CD14-positive monocyte (primary cell): ENCODE measurements at regions not wholly inside any gene's neighbourhood (a gene's known extent, or its start where the extent isn't known, plus 50 kb on each side); places are given as distances from the start of the nearest gene placed in this dataset.

Experiments used
- DNase-seq, 3 donors: peaks; one replicate each; pipeline ENCODE4 v3.0.0-alpha.2; 2011 to 2022
- H2AFZ ChIP-seq: 2 replicates; pipeline ENCODE4 v1.6.0; 2012; ENCODE audit warnings: mild to moderate bottlenecking, low read depth, low read length, inconsistent platforms; ENCODE audit not compliant: insufficient read depth, poor library complexity, severe bottlenecking
- H3K27ac ChIP-seq, 2 donors: 1 replicate in 1 of 2; 2 replicates in 1 of 2; pipeline ENCODE4 v1.5.1; 2012 to 2013; ENCODE audit warnings: low read length in 2 of 2, control low read depth in 1 of 2, inconsistent platforms in 1 of 2, low read depth in 1 of 2, mild to moderate bottlenecking in 1 of 2
- H3K27me3 ChIP-seq, 2 donors: one replicate each; pipeline versions ENCODE4 v1.6.0 to v1.6.1; 2011 to 2013; ENCODE audit warnings: low read length in 2 of 2; ENCODE audit not compliant: control insufficient read depth in 2 of 2, insufficient read depth in 2 of 2
- H3K36me3 ChIP-seq, 2 donors: replicated peaks in 1 of 2; 1 replicate in 1 of 2; 2 replicates in 1 of 2; pipeline versions ENCODE4 v1.5.1 to v1.6.1; 2012 to 2013; ENCODE audit warnings: low read length in 2 of 2, control low read depth in 1 of 2, inconsistent platforms in 1 of 2, mild to moderate bottlenecking in 1 of 2; ENCODE audit not compliant: insufficient read depth in 2 of 2, control insufficient read depth in 1 of 2
- H3K4me1 ChIP-seq, 2 donors: 1 replicate in 1 of 2; 2 replicates in 1 of 2; pipeline versions ENCODE4 v1.5.1 to v1.6.1; 2012 to 2013; ENCODE audit warnings: low read length in 2 of 2, control low read depth in 1 of 2, inconsistent platforms in 1 of 2, mild to moderate bottlenecking in 1 of 2, moderate library complexity in 1 of 2; ENCODE audit not compliant: insufficient read depth in 2 of 2, control insufficient read depth in 1 of 2
- H3K4me2 ChIP-seq: replicated peaks from 2 replicates; pipeline ENCODE3; 2012; ENCODE audit warnings: low read length, moderate library complexity, mild to moderate bottlenecking; ENCODE audit not compliant: poor library complexity, severe bottlenecking; ENCODE audit errors: extremely low read depth
- H3K4me3 ChIP-seq, 3 experiments: fragments of 200-600 bp in 1 of 3; sonication (generic) in 1 of 3; replicated peaks in 1 of 3; 1 replicate in 2 of 3; 2 replicates in 1 of 3; pipeline ENCODE4 v1.5.1; 2011 to 2013; ENCODE audit warnings: low read length in 3 of 3, mild to moderate bottlenecking in 3 of 3, control low read depth in 2 of 3, low read depth in 2 of 3, inconsistent platforms in 1 of 3, moderate library complexity in 1 of 3
- H3K79me2 ChIP-seq: 2 replicates; pipeline ENCODE4 v1.6.0; 2012; ENCODE audit warnings: mild to moderate bottlenecking, control low read depth, inconsistent platforms, low read length, moderate library complexity; ENCODE audit not compliant: insufficient read depth
- H3K9ac ChIP-seq: 2 replicates; pipeline ENCODE4 v1.6.0; 2017; ENCODE audit warnings: low read length, mild to moderate bottlenecking; ENCODE audit not compliant: insufficient read depth, poor library complexity, severe bottlenecking
- H3K9me3 ChIP-seq, 2 donors: replicated peaks in 1 of 2; 1 replicate in 1 of 2; 2 replicates in 1 of 2; pipeline versions ENCODE4 v1.5.1 to v1.6.1; 2012 to 2013; ENCODE audit warnings: low read length in 2 of 2, control low read depth in 1 of 2; ENCODE audit not compliant: control insufficient read depth in 1 of 2, insufficient read depth in 1 of 2
- H4K20me1 ChIP-seq: 2 replicates; pipeline ENCODE4 v1.6.0; 2012; ENCODE audit warnings: mild to moderate bottlenecking, low read length, control low read depth, moderate library complexity; ENCODE audit not compliant: insufficient read depth
- H3K27ac Mint-ChIP-seq, 7 donors: one replicate each; pipeline ENCODE4 v1.8.0; 2020; ENCODE audit warnings: mild to moderate bottlenecking in 7 of 7, mixed read lengths in 7 of 7, moderate library complexity in 6 of 7, inconsistent platforms in 2 of 7
- H3K27me3 Mint-ChIP-seq, 3 donors: one replicate each; pipeline ENCODE4 v1.8.0; 2021 to 2022; ENCODE audit warnings: low read depth in 3 of 3, mild to moderate bottlenecking in 3 of 3, mixed read lengths in 3 of 3, moderate library complexity in 3 of 3, inconsistent platforms in 1 of 3
- H3K36me3 Mint-ChIP-seq, 2 donors: one replicate each; pipeline ENCODE4 v1.8.0; 2020; ENCODE audit warnings: mixed read lengths in 2 of 2, inconsistent platforms in 1 of 2, mild to moderate bottlenecking in 1 of 2
- H3K4me1 Mint-ChIP-seq: one replicate; pipeline ENCODE4 v1.8.0; 2020; ENCODE audit warnings: mild to moderate bottlenecking, mixed read lengths
- H3K4me3 Mint-ChIP-seq, 2 donors: one replicate each; pipeline ENCODE4 v1.8.0; 2020; ENCODE audit warnings: mild to moderate bottlenecking in 2 of 2, mixed read lengths in 2 of 2, moderate library complexity in 1 of 2
- H3K9me3 Mint-ChIP-seq, 7 donors: one replicate each; pipeline ENCODE4 v1.8.0; 2020 to 2022; ENCODE audit warnings: mixed read lengths in 7 of 7, mild to moderate bottlenecking in 6 of 7, moderate library complexity in 6 of 7, inconsistent platforms in 2 of 7
- CTCF ChIP-seq: fragments of 200-600 bp; IDR thresholded peaks from one replicate; pipeline ENCODE4 v1.8.0; 2022; ENCODE audit warnings: antibody characterized with exemption, mild to moderate bottlenecking
- WGBS: methylation state at CpG from one replicate; pipeline ENCODE4 v1.1.5; 2013; ENCODE audit warnings: missing lambda C conversion rate; ENCODE audit not compliant: insufficient coverage; 5-methylcytosine and 5-hydroxymethylcytosine counted together
- intact Hi-C, 2 donors: fragments of 100-400 bp; cut with micrococcal nuclease; formaldehyde crosslinking; loops; one replicate each; pipeline versions ENCODE4 v1.15.0 to v1.15.1; 2023

- H3K9me3 ChIP-seq, result no peaks in the 10 kb centered on the region
- H3K9me3 Mint-ChIP-seq, result peaks cover 0 to 1% (median 0%) of the 10 kb centered on the region in 7 donors
- no peaks in the 10 kb centered on the region for H3K79me2 ChIP-seq
- H3K36me3 ChIP-seq, result no peaks in the 10 kb centered on the region
- H3K4me2 ChIP-seq, result no peak overlapping the region
- intact Hi-C loops, result no loop called here
- no peak for TF ChIP-seq CTCF
- 100% methylated on average over 2 of the region's 3 CpGs for WGBS
- no peak overlapping the region for H3K27ac ChIP-seq
- H3K9ac ChIP-seq, result no peak overlapping the region
- H3K4me1 Mint-ChIP-seq, result peaks cover 5% of the 10 kb centered on the region
- H3K27me3 Mint-ChIP-seq, result no peaks in the 10 kb centered on the region
- no peak for DNase-seq
- H3K4me3 Mint-ChIP-seq, result no peak overlapping the region
- no peaks in the 10 kb centered on the region for H4K20me1 ChIP-seq
- H3K27me3 ChIP-seq, result no peaks in the 10 kb centered on the region
- H3K4me3 ChIP-seq, result no peak overlapping the region
- no peak overlapping the region for H3K27ac Mint-ChIP-seq
- no peak overlapping the region for H2AFZ ChIP-seq
- H3K4me1 ChIP-seq, result peaks cover 3 to 15% of the 10 kb centered on the region in 2 donors
- no peaks in the 10 kb centered on the region for H3K36me3 Mint-ChIP-seq
Observed at GRCh38 chr1:186772228-186772627, 56.5 kb upstream of the PLA2G4A start.

DNA sequence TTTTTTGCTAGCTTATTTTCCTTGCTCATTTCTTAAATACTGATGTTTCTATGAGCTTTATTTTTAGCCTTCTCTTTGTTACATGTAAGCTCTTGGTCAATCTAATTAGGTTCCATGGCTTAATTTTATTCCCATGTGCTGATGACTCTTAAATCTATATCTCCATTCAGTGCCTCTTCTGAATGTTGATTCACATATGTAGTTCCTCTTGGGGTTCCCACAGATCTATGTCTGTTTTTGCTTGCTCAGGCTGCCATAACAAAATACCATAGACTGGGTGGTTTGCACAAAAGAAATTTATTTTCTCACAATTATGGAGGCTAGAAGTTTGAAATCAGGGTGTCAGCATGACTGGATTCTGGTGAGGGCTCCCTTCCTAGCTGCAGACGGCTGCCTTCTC lies 58.3 kb upstream of the PLA2G4A start:
- peak in 1 of 3 donors; percentile 37 for DNase-seq
- no peaks in the 10 kb centered on the region for H3K36me3 Mint-ChIP-seq
- Histone ChIP-seq H3K4me3 (no peak overlapping the region), H3K4me2 (no peak overlapping the region), H3K9me3 (no peaks in the 10 kb centered on the region), H4K20me1 (no peaks in the 10 kb centered on the region), H3K79me2 (no peaks in the 10 kb centered on the region), H3K27me3 (no peaks in the 10 kb centered on the region), H3K9ac (no peak overlapping the region), H3K36me3 (no peaks in the 10 kb centered on the region), H2AFZ (no peak overlapping the region), H3K4me1 (peaks cover 3 to 10% of the 10 kb centered on the region in 2 donors), H3K27ac (no peak overlapping the region)
- no peaks in the 10 kb centered on the region for H3K27me3 Mint-ChIP-seq
- no peaks in the 10 kb centered on the region for H3K9me3 Mint-ChIP-seq
- intact Hi-C loops, result no loop called here
- no peak overlapping the region for H3K4me3 Mint-ChIP-seq
- H3K27ac Mint-ChIP-seq, result no peak overlapping the region
- H3K4me1 Mint-ChIP-seq, result no peaks in the 10 kb centered on the region
- no CpG with 5 or more reads among the region's 1 CpG for WGBS
- TF ChIP-seq CTCF, result no peak
